HL-60 (cell line): ENCODE measurements at regions not wholly inside any gene's neighbourhood (a gene's known extent, or its start where the extent isn't known, plus 50 kb on each side); places are given as distances from the start of the nearest gene placed in this dataset.

ENCODE experiments used
- DNase-seq, 2 experiments: peaks; one replicate each; pipeline ENCODE4 v3.0.0-alpha.2; 2010 to 2020; ENCODE audit warnings: low read depth in 1 of 2, low spot score in 1 of 2
- H3K27ac ChIP-seq: fragments of 250-450 bp; sonication (Bioruptor Pico); replicated peaks from 2 replicates; pipeline ENCODE4 v1.5.1; 2020; ENCODE audit warnings: mild to moderate bottlenecking, moderate library complexity
- H3K27me3 ChIP-seq: fragments of 250-450 bp; sonication (Bioruptor Pico); 2 replicates; pipeline ENCODE4 v1.5.1; 2021; ENCODE audit warnings: mild to moderate bottlenecking, moderate library complexity; ENCODE audit not compliant: insufficient read depth, poor library complexity, severe bottlenecking
- H3K4me3 ChIP-seq: replicated peaks from 2 replicates; pipeline ENCODE4 v1.5.1; 2011; ENCODE audit warnings: mild to moderate bottlenecking, control low read depth, low read length; ENCODE audit not compliant: insufficient read depth
- CTCF ChIP-seq: IDR thresholded peaks from one replicate; pipeline ENCODE4 v1.5.1; 2011; ENCODE audit warnings: low read length, control low read depth, inconsistent platforms; ENCODE audit not compliant: insufficient read depth
- GABPA ChIP-seq: IDR thresholded peaks from 2 replicates; pipeline ENCODE4 v1.6.1; 2012; ENCODE audit warnings: low read depth
- POLR2AphosphoS5 ChIP-seq: IDR thresholded peaks from 2 replicates; pipeline ENCODE4 v1.6.1; 2012; ENCODE audit warnings: low read depth
- REST ChIP-seq: IDR thresholded peaks from 2 replicates; pipeline ENCODE4 v1.6.1; 2012; ENCODE audit warnings: low read depth; ENCODE audit not compliant: insufficient replicate concordance
- SPI1 ChIP-seq: IDR thresholded peaks from 2 replicates; pipeline ENCODE4 v1.6.1; 2012; ENCODE audit warnings: low read depth, mild to moderate bottlenecking, borderline replicate concordance

- no peak for TF ChIP-seq GABPA
- TF ChIP-seq CTCF = no peak
- TF ChIP-seq SPI1 = no peak
- TF ChIP-seq POLR2AphosphoS5 = no peak
- no peak for TF ChIP-seq REST
- DNase-seq = no peak
- Histone ChIP-seq H3K27ac (no peak overlapping the region), H3K4me3 (no peak overlapping the region), H3K27me3 (peaks cover 7% of the 10 kb centered on the region)
Measured at GRCh38 chr10:117863771-117864170, 183.0 kb downstream of the RAB11FIP2 start.

GRCh38 chr10:117865945-117866344, 180.8 kb downstream of the RAB11FIP2 start:
- no peak for DNase-seq
- Histone ChIP-seq H3K27ac (no peak overlapping the region), H3K27me3 (peaks cover 4% of the 10 kb centered on the region), H3K4me3 (no peak overlapping the region)
- TF ChIP-seq POLR2AphosphoS5 = no peak
- no peak for TF ChIP-seq REST
- no peak for TF ChIP-seq SPI1
- TF ChIP-seq CTCF = no peak
- TF ChIP-seq GABPA = no peak

GRCh38 chr10:117868151-117868550, 178.6 kb downstream of the RAB11FIP2 start:
- Histone ChIP-seq H3K27me3 (peaks cover 6% of the 10 kb centered on the region), H3K4me3 (no peak overlapping the region), H3K27ac (no peak overlapping the region)
- DNase-seq = no peak
- TF ChIP-seq GABPA = no peak
- no peak for TF ChIP-seq POLR2AphosphoS5
- no peak for TF ChIP-seq SPI1
- no peak for TF ChIP-seq CTCF
- no peak for TF ChIP-seq REST
